HG03442 (cell line): ENCODE measurements at regions not wholly inside any gene's neighbourhood (a gene's known extent, or its start where the extent isn't known, plus 50 kb on each side); places are given as distances from the start of the nearest gene placed in this dataset.

ENCODE experiments used
- ATAC-seq: cut with Tn5 transposase; IDR thresholded peaks from one replicate; pipeline ENCODE4 v1.9.1; 2021; ENCODE audit warnings: mild to moderate bottlenecking, moderate library complexity; ENCODE audit not compliant: unreplicated experiment

DNA sequence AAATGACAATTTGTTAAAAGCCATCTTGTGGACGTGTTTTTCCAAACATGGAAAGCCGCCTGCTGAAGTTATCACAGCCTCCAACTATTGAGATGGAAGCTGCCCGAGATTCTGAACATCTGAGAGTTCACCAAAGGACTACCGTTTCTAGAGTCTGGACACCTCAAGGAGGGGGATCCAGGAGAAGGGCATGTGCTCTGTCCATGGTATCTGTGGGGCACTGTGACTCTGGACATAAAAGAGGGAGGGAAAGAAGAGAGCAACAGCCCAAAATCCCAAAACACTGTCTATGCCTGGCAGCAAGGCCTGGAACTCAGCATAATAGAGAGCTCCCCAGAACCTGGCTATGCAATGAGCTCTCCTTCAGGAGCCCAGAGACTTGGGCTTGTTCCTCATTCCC, 319.9 kb downstream of the EN1 start:
- ATAC-seq: no peak

DNA sequence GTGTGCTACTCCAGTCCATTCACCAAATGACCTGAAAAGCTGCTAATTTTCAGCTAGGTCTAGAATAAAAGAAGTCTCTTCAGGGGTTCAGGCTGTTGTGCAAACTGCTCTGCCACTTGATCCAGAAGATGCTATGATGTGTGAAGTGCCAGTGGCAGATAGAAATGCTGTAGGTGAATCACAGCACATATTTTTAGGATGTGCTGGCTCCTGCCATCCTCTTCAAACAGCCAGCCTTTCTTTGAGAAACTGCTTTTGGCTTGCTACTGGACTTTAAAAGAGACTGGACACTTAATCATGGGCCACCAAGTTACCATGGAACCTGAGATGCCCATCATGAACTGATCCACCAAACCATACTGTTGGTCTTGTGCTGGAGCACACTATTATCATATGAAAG, 322.1 kb downstream of the EN1 start:
- ATAC-seq: no peak

DNA sequence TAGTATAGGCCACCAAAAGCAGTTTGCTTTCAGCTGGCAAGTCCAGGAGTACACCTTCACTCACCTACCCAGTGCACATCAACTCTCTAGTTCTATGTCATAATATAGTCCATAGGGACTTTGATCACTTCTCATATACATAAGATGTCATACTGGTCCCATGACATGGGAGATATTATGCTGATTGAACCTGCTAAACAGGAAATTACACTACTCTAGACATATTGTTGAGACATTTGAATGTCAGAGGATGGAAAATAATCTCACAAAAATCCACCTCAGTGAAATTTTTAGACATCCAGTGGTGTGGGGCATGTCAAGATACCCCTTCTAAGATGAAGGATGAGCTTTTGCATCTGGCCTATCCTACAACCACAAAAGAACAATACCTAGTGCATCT, 322.5 kb downstream of the EN1 start:
- no peak for ATAC-seq

DNA sequence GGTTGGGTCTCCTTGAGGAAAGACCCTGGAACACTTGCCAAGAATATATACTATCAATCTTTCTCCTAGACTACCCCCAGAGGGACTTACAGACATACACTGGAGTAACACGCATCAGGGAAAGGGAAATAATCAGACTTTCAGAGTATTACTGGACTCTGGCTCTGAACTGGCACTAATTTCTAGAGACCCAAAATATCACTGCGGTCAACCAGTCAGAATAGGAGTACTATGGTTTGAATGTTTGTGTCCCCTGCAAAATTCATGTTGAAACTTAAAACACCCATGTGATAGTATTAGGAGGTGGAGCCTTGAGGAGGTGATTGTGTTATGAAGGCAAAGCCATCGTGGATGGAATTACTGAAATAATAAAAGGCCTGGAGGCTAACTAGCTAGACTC, 323.7 kb downstream of the EN1 start:
- peak; percentile 78 for ATAC-seq

DNA sequence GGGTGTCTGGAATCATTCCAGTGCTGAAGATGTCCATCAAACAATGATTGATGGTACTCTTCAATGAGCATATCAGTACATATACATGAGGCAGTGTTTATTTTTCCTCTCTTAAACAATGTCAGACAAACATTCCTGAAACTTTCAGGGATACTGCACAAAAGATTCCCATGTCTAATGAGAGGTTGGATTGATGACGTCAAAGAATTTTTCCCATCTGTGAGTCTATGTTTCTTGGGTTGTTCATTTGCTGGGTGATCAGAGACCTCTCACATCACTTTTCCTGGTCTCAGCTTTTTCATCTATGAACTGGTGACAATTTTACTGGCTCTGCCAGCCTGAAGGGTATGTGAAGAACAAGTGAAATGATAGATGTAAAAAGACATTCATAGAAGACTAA, 325.5 kb downstream of the EN1 start:
- no peak for ATAC-seq

DNA sequence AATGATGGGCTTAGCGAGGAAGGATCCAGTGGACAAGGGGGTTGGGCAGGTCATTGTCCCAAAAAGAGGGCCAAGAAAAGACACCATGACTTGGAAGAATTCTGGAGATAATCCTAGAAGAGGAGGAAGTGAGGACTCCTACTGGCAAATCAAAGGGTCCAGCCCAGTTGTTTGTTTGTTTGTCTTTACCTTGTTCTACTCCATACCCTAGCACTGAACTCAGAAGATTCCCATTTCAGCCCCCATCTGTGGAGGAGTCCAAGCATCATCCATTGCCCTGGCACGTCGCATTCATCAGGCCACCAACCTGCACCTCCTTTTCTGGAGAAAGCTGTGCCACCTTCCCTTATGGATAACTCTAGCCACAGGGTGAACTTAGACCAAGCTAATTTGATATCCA, 326.2 kb downstream of the EN1 start:
- ATAC-seq: no peak

DNA sequence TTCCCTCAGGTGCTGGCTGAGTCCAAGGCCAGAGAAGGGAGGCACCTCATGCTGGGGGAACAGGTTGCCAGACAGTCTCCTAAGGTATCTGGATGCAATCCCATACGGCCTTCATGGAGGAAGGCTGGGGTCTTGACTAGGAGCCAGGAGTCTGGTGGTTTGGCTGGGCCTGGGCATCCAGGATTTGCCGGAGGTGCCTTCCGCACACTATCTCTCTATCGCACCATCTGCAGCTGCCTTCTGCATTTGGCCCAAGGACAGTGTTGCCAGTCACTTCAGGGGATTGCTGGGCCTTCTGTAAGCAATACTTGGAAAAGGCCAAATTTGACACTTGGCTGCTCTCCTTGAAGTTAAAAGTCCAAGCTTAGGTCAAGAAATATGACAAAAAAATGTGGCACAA, 327.2 kb downstream of the EN1 start:
- ATAC-seq: no peak

- no peak for ATAC-seq
Observed at GRCh38 chr2:118519511-118519910, 327.9 kb downstream of the EN1 start.

- ATAC-seq: no peak
Observed at GRCh38 chr2:118510807-118511206, 336.6 kb downstream of the EN1 start.

- ATAC-seq: no peak
Observed at GRCh38 chr2:118509319-118510004, 338.0 kb downstream of the EN1 start.

DNA sequence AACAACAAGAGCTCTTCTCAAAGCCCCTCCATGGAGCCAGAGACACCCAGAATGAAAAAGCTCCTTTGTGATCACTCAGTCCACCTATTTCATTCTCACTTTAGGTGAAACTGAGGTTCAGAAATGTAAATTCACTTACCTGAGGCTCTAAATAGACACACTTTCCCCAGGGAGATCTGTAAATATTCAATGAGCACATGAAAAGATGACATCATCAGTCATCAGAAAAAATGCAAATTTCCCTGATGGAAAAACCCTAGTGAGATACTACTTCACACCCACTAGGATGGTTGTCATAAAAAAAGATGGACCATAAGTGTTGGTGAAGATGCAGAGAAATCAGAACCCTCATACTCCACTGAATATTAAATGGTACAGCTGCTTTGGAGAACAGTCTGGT, 339.2 kb downstream of the EN1 start:
- ATAC-seq: no peak

DNA sequence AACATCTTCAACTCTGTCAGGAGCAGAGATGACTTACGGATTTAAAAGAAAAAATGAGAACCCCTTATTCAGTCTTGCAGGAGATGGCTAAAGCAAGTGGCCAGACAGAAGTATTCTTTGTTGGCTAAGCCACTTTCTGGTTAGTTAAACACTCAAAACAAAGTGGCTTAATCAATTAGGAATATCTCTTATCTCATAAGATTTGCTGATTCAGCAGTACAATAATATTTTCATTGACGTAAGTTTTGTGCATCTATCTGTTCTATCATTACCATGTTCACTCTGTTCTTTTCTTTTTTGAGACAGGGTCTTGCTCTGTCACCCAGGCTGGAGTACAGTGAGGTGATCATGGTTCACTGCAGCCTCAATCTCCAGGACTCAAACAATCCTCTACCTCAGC, 342.0 kb downstream of the EN1 start:
- ATAC-seq: no peak

GRCh38 chr2:118502106-118502505, 345.3 kb downstream of the EN1 start:
- no peak for ATAC-seq

- no peak for ATAC-seq
Observed at GRCh38 chr2:118498943-118499342, 348.5 kb downstream of the EN1 start.

- ATAC-seq: no peak
Observed at GRCh38 chr2:118496870-118497611, 350.4 kb downstream of the EN1 start.

DNA sequence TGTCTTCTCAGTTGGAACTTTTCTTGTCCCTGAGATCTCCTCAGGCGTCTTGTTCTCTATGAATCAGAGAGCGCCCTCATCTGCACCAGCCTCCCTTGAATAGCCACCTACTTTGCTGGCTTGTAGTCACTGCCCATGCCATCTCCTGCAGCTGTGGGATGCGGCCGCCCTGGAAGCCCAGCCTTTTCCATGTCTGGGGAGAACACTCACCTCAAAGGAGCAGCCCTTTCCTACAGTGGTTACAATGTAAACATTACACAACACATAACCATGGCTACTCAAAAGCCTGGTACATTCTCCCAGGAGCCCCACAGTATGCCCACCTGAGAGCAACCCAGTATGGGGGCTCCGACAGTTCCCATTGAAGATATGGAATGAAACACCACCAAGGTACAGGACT, 351.0 kb downstream of the EN1 start:
- no peak for ATAC-seq

DNA sequence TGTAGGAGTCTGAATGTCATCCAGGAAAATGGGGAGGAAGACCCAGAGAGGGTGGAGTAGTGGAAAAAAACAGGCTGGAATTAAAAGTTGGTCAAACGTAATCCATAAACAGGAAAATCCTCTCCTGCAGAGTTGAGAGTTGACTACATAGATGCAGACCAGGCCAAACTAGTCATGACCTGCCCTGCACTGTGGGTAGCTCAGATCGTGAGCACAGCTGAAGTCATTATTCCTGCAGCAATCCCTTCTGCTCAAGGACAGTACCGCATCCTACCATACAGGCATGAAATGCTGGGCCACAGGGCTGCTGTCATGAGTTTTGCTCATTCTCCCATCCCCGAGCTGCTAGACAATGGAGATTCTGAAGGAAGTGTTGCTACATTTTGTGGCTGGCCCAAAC, 352.2 kb downstream of the EN1 start:
- no peak for ATAC-seq

GRCh38 chr2:118493213-118493612, 354.2 kb downstream of the EN1 start:
- ATAC-seq: no peak

GRCh38 chr2:118492335-118492734, 355.1 kb downstream of the EN1 start:
- ATAC-seq: no peak

DNA sequence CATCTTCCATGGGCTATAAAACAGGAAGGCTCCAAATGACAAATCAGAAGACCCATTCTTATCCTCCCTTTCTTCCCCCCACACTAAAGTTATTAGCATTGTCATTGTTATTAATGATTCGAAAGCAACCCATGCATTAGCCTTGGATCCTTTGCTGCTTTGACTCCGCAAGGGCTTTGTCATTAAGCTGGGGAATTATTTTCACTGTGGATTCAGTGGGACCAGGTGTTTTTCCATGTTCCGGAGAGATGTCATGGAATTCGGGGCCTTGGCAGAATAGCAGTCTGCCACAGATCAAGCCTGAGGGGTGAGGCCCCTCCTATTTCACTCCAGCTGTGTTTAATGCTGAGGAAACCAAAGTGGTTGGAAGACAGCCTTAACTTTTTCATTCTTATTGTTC, 357.1 kb downstream of the EN1 start:
- no peak for ATAC-seq

GRCh38 chr2:118489712-118490299, 357.6 kb downstream of the EN1 start:
- ATAC-seq: no peak

DNA sequence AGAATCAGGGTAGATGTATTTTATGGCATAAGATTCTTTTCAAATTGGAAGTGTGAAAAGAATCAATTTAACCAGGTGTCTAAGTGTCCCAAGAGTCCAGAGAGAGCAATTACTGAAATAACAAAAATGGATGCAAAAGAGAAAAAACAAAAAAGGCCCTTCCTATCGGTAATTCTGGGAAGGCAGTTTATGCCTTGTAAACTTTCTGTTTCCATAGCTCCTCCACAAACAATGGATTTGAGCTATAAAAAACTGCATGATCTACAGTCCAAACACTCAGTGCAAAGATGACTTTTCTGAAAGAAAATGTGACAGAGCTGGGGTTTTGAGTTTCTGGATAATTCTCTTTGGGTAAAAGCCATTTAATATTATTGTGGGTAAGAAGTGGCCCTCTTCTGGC, 366.1 kb downstream of the EN1 start:
- ATAC-seq: no peak
